NCI-H82 treated with DMSO at 0.1 percent for 48 hours (cell line): ENCODE measurements at regions not wholly inside any gene's neighbourhood (a gene's known extent, or its start where the extent isn't known, plus 50 kb on each side); places are given as distances from the start of the nearest gene placed in this dataset.

Source experiments
- DNase-seq: peaks from one replicate; lab custom pipeline; 2025; ENCODE audit not compliant: unreplicated experiment; lab: John Stamatoyannopoulos, UW

- DNase-seq, result no peak
These were observed 490.2 kb upstream of the MGMT start for GRCh38 chr10:128976856-128977255.

GRCh38 chr10:128978211-128978610 lies 488.8 kb upstream of the MGMT start:
- no peak for DNase-seq

- DNase-seq, result no peak
These were observed 487.6 kb upstream of the MGMT start for GRCh38 chr10:128979405-128979804.

GRCh38 chr10:128981251-128981650 lies 485.8 kb upstream of the MGMT start:
- DNase-seq, result no peak

GRCh38 chr10:128981881-128982615 lies 485.0 kb upstream of the MGMT start:
- DNase-seq, result no peak

GRCh38 chr10:128982616-128982915 lies 484.5 kb upstream of the MGMT start:
- DNase-seq, result no peak

- DNase-seq, result no peak
These were observed 482.0 kb upstream of the MGMT start for GRCh38 chr10:128985036-128985435.

GRCh38 chr10:128990986-128991385 lies 476.1 kb upstream of the MGMT start:
- no peak for DNase-seq

- DNase-seq, result no peak
These were observed 474.3 kb upstream of the MGMT start for GRCh38 chr10:128992770-128993169.

- DNase-seq, result no peak
These were observed 473.6 kb upstream of the MGMT start for GRCh38 chr10:128993443-128993842.

- no peak for DNase-seq
These were observed 473.0 kb upstream of the MGMT start for GRCh38 chr10:128993911-128994538.

- no peak for DNase-seq
These were observed 472.4 kb upstream of the MGMT start for GRCh38 chr10:128994598-128995143.

- no peak for DNase-seq
These were observed 471.4 kb upstream of the MGMT start for GRCh38 chr10:128995676-128996075.

- no peak for DNase-seq
These were observed 470.9 kb upstream of the MGMT start for GRCh38 chr10:128996092-128996491.

GRCh38 chr10:128998101-128998805 lies 468.8 kb upstream of the MGMT start:
- no peak for DNase-seq

GRCh38 chr10:129004398-129004797 lies 462.6 kb upstream of the MGMT start:
- DNase-seq, result no peak

GRCh38 chr10:129005080-129005479 lies 462.0 kb upstream of the MGMT start:
- DNase-seq, result no peak

GRCh38 chr10:129005804-129006203 lies 461.2 kb upstream of the MGMT start:
- no peak for DNase-seq

GRCh38 chr10:129018511-129018910 lies 448.5 kb upstream of the MGMT start:
- no peak for DNase-seq

GRCh38 chr10:129020651-129021330 lies 446.2 kb upstream of the MGMT start:
- no peak for DNase-seq

- DNase-seq, result no peak
These were observed 445.3 kb upstream of the MGMT start for GRCh38 chr10:129021594-129022304.
